ENCODE measurements at regions not wholly inside any gene's neighbourhood (a gene's known extent, or its start where the extent isn't known, plus 50 kb on each side); places are given as distances from the start of the nearest gene placed in this dataset.

GRCh38 chr3:29100292-29100691, 180.6 kb upstream of the RBMS3 start:
- DNase-seq (no peak), ATAC-seq (ENCODE audit: low read depth) (no peak)
- ChIA-PET POLR2A (no interaction called here), CTCF (no interaction called here)
- intact Hi-C loops (cut with micrococcal nuclease): no loop called here
- H3K4me3 Mint-ChIP-seq: no peak overlapping the region
- H3K27ac Mint-ChIP-seq: no peak overlapping the region
- TF ChIP-seq CTCF (IDR thresholded peaks at IDR 0.05): no peak
- H3K9me3 Mint-ChIP-seq: peaks cover 13% of the 10 kb centered on the region
- no peaks in the 10 kb centered on the region for H3K27me3 Mint-ChIP-seq
- H3K36me3 Mint-ChIP-seq (ENCODE audit: low read depth): no peaks in the 10 kb centered on the region
- no peaks in the 10 kb centered on the region for H3K4me1 Mint-ChIP-seq

GRCh38 chr3:29128001-29128400, 152.9 kb upstream of the RBMS3 start:
- peaks cover 2% of the 10 kb centered on the region for H3K9me3 Mint-ChIP-seq
- TF ChIP-seq CTCF (IDR thresholded peaks at IDR 0.05): no peak
- POLR2A ChIA-PET: no interaction called here
- H3K27ac Mint-ChIP-seq: no peak overlapping the region
- no peaks in the 10 kb centered on the region for H3K27me3 Mint-ChIP-seq
- no peaks in the 10 kb centered on the region for H3K36me3 Mint-ChIP-seq (ENCODE audit: low read depth)
- H3K4me1 Mint-ChIP-seq: no peaks in the 10 kb centered on the region
- no peak for ATAC-seq (ENCODE audit: low read depth)
- CTCF ChIA-PET: no interaction called here
- intact Hi-C loops (cut with micrococcal nuclease): no loop called here
- H3K4me3 Mint-ChIP-seq: no peak overlapping the region
- DNase-seq: no peak

GRCh38 chr3:29137601-29138000, 143.3 kb upstream of the RBMS3 start:
- H3K36me3 Mint-ChIP-seq (ENCODE audit: low read depth): no peaks in the 10 kb centered on the region

GRCh38 chr3:29138171-29138570, 142.7 kb upstream of the RBMS3 start:
- no peak overlapping the region for H3K4me3 Mint-ChIP-seq
- no peaks in the 10 kb centered on the region for H3K9me3 Mint-ChIP-seq
- no peak for ATAC-seq (ENCODE audit: low read depth)
- no peak for DNase-seq
- intact Hi-C loops (cut with micrococcal nuclease): no loop called here
- no peak overlapping the region for H3K27ac Mint-ChIP-seq
- CTCF ChIA-PET: no interaction called here
- POLR2A ChIA-PET: no interaction called here
- TF ChIP-seq CTCF (IDR thresholded peaks at IDR 0.05): no peak
- no peaks in the 10 kb centered on the region for H3K4me1 Mint-ChIP-seq
- no peaks in the 10 kb centered on the region for H3K36me3 Mint-ChIP-seq (ENCODE audit: low read depth)
- H3K27me3 Mint-ChIP-seq: no peaks in the 10 kb centered on the region

More at GRCh38 chr3:29137601-29138000, 143.3 kb upstream of the RBMS3 start:
- no peak overlapping the region for H3K27ac Mint-ChIP-seq
- no peak overlapping the region for H3K4me3 Mint-ChIP-seq
- no peaks in the 10 kb centered on the region for H3K9me3 Mint-ChIP-seq
- no peak for TF ChIP-seq CTCF (IDR thresholded peaks at IDR 0.05)
- intact Hi-C loops (cut with micrococcal nuclease): no loop called here
- POLR2A ChIA-PET: no interaction called here
- no peak for ATAC-seq (ENCODE audit: low read depth)
- H3K27me3 Mint-ChIP-seq: no peaks in the 10 kb centered on the region
- no peak for DNase-seq
- CTCF ChIA-PET: no interaction called here
- no peaks in the 10 kb centered on the region for H3K4me1 Mint-ChIP-seq

GRCh38 chr3:29140666-29141065, 140.2 kb upstream of the RBMS3 start:
- no peaks in the 10 kb centered on the region for H3K4me1 Mint-ChIP-seq
- H3K27me3 Mint-ChIP-seq: no peaks in the 10 kb centered on the region
- DNase-seq: no peak
- intact Hi-C loops (cut with micrococcal nuclease): no loop called here
- TF ChIP-seq CTCF (IDR thresholded peaks at IDR 0.05): no peak
- POLR2A ChIA-PET: no interaction called here
- H3K9me3 Mint-ChIP-seq: no peaks in the 10 kb centered on the region
- ATAC-seq (ENCODE audit: low read depth): no peak
- CTCF ChIA-PET: no interaction called here
- no peaks in the 10 kb centered on the region for H3K36me3 Mint-ChIP-seq (ENCODE audit: low read depth)
- H3K4me3 Mint-ChIP-seq: no peak overlapping the region
- H3K27ac Mint-ChIP-seq: no peak overlapping the region
